ENCODE measurements at regions not wholly inside any gene's neighbourhood (a gene's known extent, or its start where the extent isn't known, plus 50 kb on each side); places are given as distances from the start of the nearest gene placed in this dataset.

- no peak overlapping the region for H3K27ac Mint-ChIP-seq
Measured at GRCh38 chr1:177443003-177443402, 272.2 kb downstream of the BRINP2 start.

GRCh38 chr1:177442584-177442983 lies 271.8 kb downstream of the BRINP2 start:
- Mint-ChIP-seq H3K36me3 (no peaks in the 10 kb centered on the region), H3K27me3 (ENCODE audit: insufficient read depth, low read depth) (no peaks in the 10 kb centered on the region), H3K4me1 (peaks cover 6% of the 10 kb centered on the region), H3K27ac (no peak overlapping the region), H3K4me3 (no peak overlapping the region), H3K9me3 (no peaks in the 10 kb centered on the region)
- no peak overlapping the region for H3K4me2 ChIP-seq
- H3K4me3 ChIP-seq, result no peak overlapping the region
- no peaks in the 10 kb centered on the region for H3F3A ChIP-seq (ENCODE audit: low read depth)
- no peaks in the 10 kb centered on the region for H3K27me3 ChIP-seq
- DNase-seq (ENCODE audit: low spot score), result no peak
- peaks cover 5% of the 10 kb centered on the region for H3K4me1 ChIP-seq
- TF ChIP-seq EZH2 (IDR thresholded peaks at IDR 0.05), result no peak
- no peak for TF ChIP-seq CTCF (IDR thresholded peaks at IDR 0.05)
- no peak for TF ChIP-seq EZH2phosphoT487 (IDR thresholded peaks at IDR 0.05)
- no peak overlapping the region for H2AFZ ChIP-seq (replicated peaks)
- H3K9ac ChIP-seq, result no peak overlapping the region
- H3K9me3 ChIP-seq (ENCODE audit: low read depth), result no peaks in the 10 kb centered on the region
- no peaks in the 10 kb centered on the region for H4K20me1 ChIP-seq (ENCODE audit: low read depth)
- no peaks in the 10 kb centered on the region for H3K36me3 ChIP-seq
- no peaks in the 10 kb centered on the region for H3K79me2 ChIP-seq (ENCODE audit: low read depth)
- no peak overlapping the region for H3K27ac ChIP-seq

More at GRCh38 chr1:177443003-177443402, 272.2 kb downstream of the BRINP2 start:
- Histone ChIP-seq H3K27ac (no peak overlapping the region), H3K27me3 (no peaks in the 10 kb centered on the region), H3K79me2 (ENCODE audit: low read depth) (no peaks in the 10 kb centered on the region), H2AFZ (replicated peaks) (no peak overlapping the region), H4K20me1 (ENCODE audit: low read depth) (no peaks in the 10 kb centered on the region), H3K4me2 (no peak overlapping the region), H3K4me1 (peaks cover 5% of the 10 kb centered on the region), H3K9me3 (ENCODE audit: low read depth) (no peaks in the 10 kb centered on the region), H3K36me3 (no peaks in the 10 kb centered on the region), H3K4me3 (no peak overlapping the region), H3F3A (ENCODE audit: low read depth) (no peaks in the 10 kb centered on the region), H3K9ac (no peak overlapping the region)
- no peak for DNase-seq (ENCODE audit: low spot score)
- Mint-ChIP-seq H3K4me3 (no peak overlapping the region), H3K36me3 (no peaks in the 10 kb centered on the region), H3K4me1 (peaks cover 6% of the 10 kb centered on the region), H3K27me3 (ENCODE audit: insufficient read depth, low read depth) (no peaks in the 10 kb centered on the region), H3K9me3 (no peaks in the 10 kb centered on the region)
- TF ChIP-seq EZH2 (IDR thresholded peaks at IDR 0.05) (no peak), EZH2phosphoT487 (IDR thresholded peaks at IDR 0.05) (no peak), CTCF (IDR thresholded peaks at IDR 0.05) (no peak)

GRCh38 chr1:177441281-177441680 lies 270.5 kb downstream of the BRINP2 start:
- H3K9me3 ChIP-seq (ENCODE audit: low read depth), result no peaks in the 10 kb centered on the region
- H3K36me3 ChIP-seq, result no peaks in the 10 kb centered on the region
- no peaks in the 10 kb centered on the region for H3F3A ChIP-seq (ENCODE audit: low read depth)
- TF ChIP-seq EZH2phosphoT487 (IDR thresholded peaks at IDR 0.05) (no peak), EZH2 (IDR thresholded peaks at IDR 0.05) (no peak), CTCF (IDR thresholded peaks at IDR 0.05) (no peak)
- H3K9ac ChIP-seq, result no peak overlapping the region
- H3K9me3 Mint-ChIP-seq, result no peaks in the 10 kb centered on the region
- no peaks in the 10 kb centered on the region for H3K36me3 Mint-ChIP-seq
- H3K27me3 ChIP-seq, result no peaks in the 10 kb centered on the region
- no peaks in the 10 kb centered on the region for H3K79me2 ChIP-seq (ENCODE audit: low read depth)
- H3K27ac Mint-ChIP-seq, result no peak overlapping the region
- DNase-seq (ENCODE audit: low spot score), result no peak
- peaks cover 6% of the 10 kb centered on the region for H3K4me1 Mint-ChIP-seq
- peaks cover 5% of the 10 kb centered on the region for H3K4me1 ChIP-seq
- no peak overlapping the region for H3K4me3 ChIP-seq
- no peak overlapping the region for H2AFZ ChIP-seq (replicated peaks)
- no peaks in the 10 kb centered on the region for H3K27me3 Mint-ChIP-seq (ENCODE audit: insufficient read depth, low read depth)
- no peak overlapping the region for H3K4me2 ChIP-seq
- H3K27ac ChIP-seq, result no peak overlapping the region
- no peak overlapping the region for H3K4me3 Mint-ChIP-seq
- H4K20me1 ChIP-seq (ENCODE audit: low read depth), result no peaks in the 10 kb centered on the region
